ENCODE measurements at regions not wholly inside any gene's neighbourhood (a gene's known extent, or its start where the extent isn't known, plus 50 kb on each side); places are given as distances from the start of the nearest gene placed in this dataset.
"Not testable (repeated sequence)": the region's sequence is repeated elsewhere in the genome, so short reads cannot be mapped to it uniquely, and the experiment has no call there.

- no peaks in the 10 kb centered on the region for H3K79me2 ChIP-seq (ENCODE audit: control insufficient read depth, insufficient read depth, low read length)
- ChIA-PET POLR2A (no interaction called here), CTCF (ENCODE audit: low intra/inter-chr PET ratio) (no interaction called here)
- no peak overlapping the region for H2AFZ ChIP-seq (ENCODE audit: low read depth, low read length)
- no peak for FAIRE-seq
- no peak overlapping the region for H3K9ac ChIP-seq (ENCODE audit: insufficient read depth in 1 of 2, low read depth in 2 of 2, low read length in 2 of 2)
- in situ Hi-C loops (cut with MboI) (no loop called here), intact Hi-C loops (cut with micrococcal nuclease) (no loop called here)
- TF ChIP-seq DNMT1 (IDR thresholded peaks at IDR 0.05): no peak
- TF ChIP-seq ZZZ3 (IDR thresholded peaks at IDR 0.05): no peak
- no peak for TF ChIP-seq MTA2 (IDR thresholded peaks at IDR 0.05; ENCODE audit: low read depth)
- no peak for TF ChIP-seq HMG20B (CRISPR knock-in tag; IDR thresholded peaks at IDR 0.05)
- no peak for TF ChIP-seq UBTF (IDR thresholded peaks at IDR 0.05; ENCODE audit: borderline replicate concordance in 1 of 2, low read depth in 2 of 2, low read length in 2 of 2)
- no peak for TF ChIP-seq FOXK2 (conservative IDR thresholded peaks at IDR 0.05 in 1 of 2, IDR thresholded peaks at IDR 0.05 in 1 of 2; ENCODE audit: low read depth in 2 of 2)
- TF ChIP-seq SRSF3 (IDR thresholded peaks at IDR 0.05; ENCODE audit: insufficient read depth, low read length): no peak
- no peak for TF ChIP-seq NR1H2 (CRISPR knock-in tag; IDR thresholded peaks at IDR 0.05)
- TF ChIP-seq SAP30 (IDR thresholded peaks at IDR 0.05; ENCODE audit: borderline replicate concordance, insufficient read depth, low read depth, low read length, poor library complexity, severe bottlenecking): no peak
- TF ChIP-seq SP2 (IDR thresholded peaks at IDR 0.05; ENCODE audit: extremely low read depth, low read depth, low read length, poor library complexity, severe bottlenecking): no peak
- no peak overlapping the region for H3K27ac ChIP-seq (ENCODE audit: extremely low read depth, low read depth, low read length)
- H3K9me3 ChIP-seq (replicated peaks; ENCODE audit: control insufficient read depth, insufficient read depth, low read depth, low read length): no peaks in the 10 kb centered on the region
- no peaks in the 10 kb centered on the region for H3K4me1 ChIP-seq (replicated peaks in 1 of 2; ENCODE audit: control insufficient read depth in 2 of 2, insufficient read depth in 2 of 2, low read length in 2 of 2)
- H3K4me2 ChIP-seq (ENCODE audit: insufficient read depth, low read length): no peak overlapping the region
- no peaks in the 10 kb centered on the region for H3K27me3 ChIP-seq (ENCODE audit: control insufficient read depth in 2 of 2, insufficient read depth in 2 of 2, low read length in 2 of 2)
- no peaks in the 10 kb centered on the region for H3K36me3 ChIP-seq (ENCODE audit: control insufficient read depth, insufficient read depth, low read length)
- no TSS peak for BruUV-seq (replicated peaks)
- no peak for DNase-seq (ENCODE audit: extremely low read depth in 1 of 4, low spot score in 3 of 4)
- no peak overlapping the region for H3K4me3 ChIP-seq
- 0% methylated on average over 5 of the region's 5 CpGs for WGBS (ENCODE audit: insufficient coverage, low coverage, missing lambda C conversion rate)
- no peaks in the 10 kb centered on the region for H3K9me1 ChIP-seq (ENCODE audit: control insufficient read depth, insufficient read depth, low read length)
- ATAC-seq: no peak
- no peaks in the 10 kb centered on the region for H4K20me1 ChIP-seq (replicated peaks; ENCODE audit: control insufficient read depth, insufficient read depth, low read length)
Observed at GRCh38 chr6:115131709-115132490, 789.1 kb upstream of the HS3ST5 start.

GRCh38 chr6:115121513-115121912 lies 778.7 kb upstream of the HS3ST5 start:
- H3K27me3 ChIP-seq (ENCODE audit: control insufficient read depth in 2 of 2, insufficient read depth in 2 of 2, low read length in 2 of 2); in situ Hi-C loops (cut with MboI); CTCF ChIA-PET (ENCODE audit: low intra/inter-chr PET ratio); H4K20me1 ChIP-seq (replicated peaks; ENCODE audit: control insufficient read depth, insufficient read depth, low read length); DNase-seq (ENCODE audit: extremely low read depth in 1 of 4, low spot score in 3 of 4); H3K4me3 ChIP-seq; H3K9me3 ChIP-seq (replicated peaks; ENCODE audit: control insufficient read depth, insufficient read depth, low read depth, low read length); H3K9ac ChIP-seq (ENCODE audit: insufficient read depth in 1 of 2, low read depth in 2 of 2, low read length in 2 of 2); H3K36me3 ChIP-seq (ENCODE audit: control insufficient read depth, insufficient read depth, low read length); H3K27ac ChIP-seq (ENCODE audit: extremely low read depth, low read depth, low read length); H2AFZ ChIP-seq (ENCODE audit: low read depth, low read length); POLR2A ChIA-PET; H3K79me2 ChIP-seq (ENCODE audit: control insufficient read depth, insufficient read depth, low read length); H3K9me1 ChIP-seq (ENCODE audit: control insufficient read depth, insufficient read depth, low read length); H3K4me2 ChIP-seq (ENCODE audit: insufficient read depth, low read length); FAIRE-seq; BruUV-seq (replicated peaks); H3K4me1 ChIP-seq (replicated peaks in 1 of 2; ENCODE audit: control insufficient read depth in 2 of 2, insufficient read depth in 2 of 2, low read length in 2 of 2); intact Hi-C loops (cut with micrococcal nuclease); ATAC-seq: not testable (repeated sequence)
- 0% methylated on average over 10 of the region's 11 CpGs for WGBS (ENCODE audit: insufficient coverage, low coverage, missing lambda C conversion rate)

Measured in K562 (cell line).